ENCODE measurements at regions not wholly inside any gene's neighbourhood (a gene's known extent, or its start where the extent isn't known, plus 50 kb on each side); places are given as distances from the start of the nearest gene placed in this dataset.
"Not testable (repeated sequence)": the region's sequence is repeated elsewhere in the genome, so short reads cannot be mapped to it uniquely, and the experiment has no call there.

DNA sequence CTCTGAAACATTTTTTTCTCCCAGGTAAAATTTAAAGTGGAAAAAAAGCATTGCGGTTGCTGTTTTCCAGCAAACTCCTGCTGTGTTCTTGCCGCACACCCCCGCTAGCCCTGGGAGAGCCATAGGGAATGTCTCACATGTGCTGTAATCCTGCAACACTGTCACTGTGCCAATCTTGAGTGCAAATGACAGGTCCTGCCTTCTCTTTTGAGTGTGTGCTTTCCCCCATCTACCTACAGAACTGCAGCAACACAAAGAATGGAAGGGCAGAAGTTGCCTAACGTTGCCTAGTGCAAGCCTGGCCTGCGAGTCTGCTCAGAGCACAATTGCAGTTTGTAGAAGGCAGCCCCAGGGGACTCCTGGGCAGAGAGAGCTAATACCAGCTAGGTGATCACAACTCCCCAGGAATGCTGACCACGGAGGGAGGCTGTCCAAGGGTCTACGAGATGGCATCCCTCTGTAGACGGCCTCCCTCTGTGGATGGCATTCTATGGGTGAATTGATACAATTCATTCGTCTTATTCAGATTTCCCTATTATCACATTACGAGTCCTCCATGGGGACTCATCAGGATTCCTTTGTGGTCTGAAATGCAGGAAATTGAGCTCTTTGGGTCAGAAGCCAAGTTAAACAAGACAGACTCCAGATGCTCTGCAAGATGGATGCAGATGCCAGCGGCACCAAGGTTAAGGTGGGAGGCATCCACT lies 172.6 kb upstream of the S1PR3 start:
- no peak for DNase-seq

DNA sequence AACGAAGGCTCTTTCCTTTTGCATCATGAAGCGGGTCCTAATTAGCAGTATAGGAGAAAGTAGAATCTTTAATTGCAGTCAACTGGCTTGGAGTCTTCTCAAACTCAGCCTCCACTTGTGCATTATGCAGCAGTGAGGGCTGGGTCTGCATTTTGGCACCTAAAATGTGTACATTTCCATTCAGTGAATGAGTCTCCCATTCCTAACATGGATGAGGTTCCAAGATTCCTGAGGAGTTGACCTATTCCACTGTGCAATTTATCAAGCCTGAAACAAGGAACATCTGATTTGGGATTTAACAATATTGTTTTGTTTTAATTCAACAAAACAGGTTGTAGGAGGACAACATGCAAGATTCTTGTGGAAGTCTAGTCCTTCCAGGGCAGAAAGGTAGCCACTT lies 171.8 kb upstream of the S1PR3 start:
- DNase-seq, result no peak

DNA sequence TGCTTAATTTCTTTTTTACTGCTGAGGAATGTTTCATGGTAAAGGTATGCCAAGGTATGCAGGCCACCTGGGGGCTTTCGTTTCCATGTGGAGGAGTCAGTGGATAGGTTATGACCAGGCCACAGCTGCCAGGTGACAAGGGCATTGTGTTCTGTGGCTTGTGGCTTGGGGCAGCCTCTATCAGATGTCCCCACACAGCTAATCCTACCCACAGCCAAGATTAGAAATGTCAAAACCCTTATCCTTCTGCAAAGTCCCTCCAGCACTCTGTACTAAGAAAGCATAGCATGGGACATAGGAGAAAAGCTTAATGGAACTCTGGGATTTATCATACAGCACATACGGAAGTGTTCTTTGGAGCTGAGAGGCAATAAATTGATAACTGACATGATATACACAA lies 171.2 kb upstream of the S1PR3 start:
- DNase-seq, result no peak

DNA sequence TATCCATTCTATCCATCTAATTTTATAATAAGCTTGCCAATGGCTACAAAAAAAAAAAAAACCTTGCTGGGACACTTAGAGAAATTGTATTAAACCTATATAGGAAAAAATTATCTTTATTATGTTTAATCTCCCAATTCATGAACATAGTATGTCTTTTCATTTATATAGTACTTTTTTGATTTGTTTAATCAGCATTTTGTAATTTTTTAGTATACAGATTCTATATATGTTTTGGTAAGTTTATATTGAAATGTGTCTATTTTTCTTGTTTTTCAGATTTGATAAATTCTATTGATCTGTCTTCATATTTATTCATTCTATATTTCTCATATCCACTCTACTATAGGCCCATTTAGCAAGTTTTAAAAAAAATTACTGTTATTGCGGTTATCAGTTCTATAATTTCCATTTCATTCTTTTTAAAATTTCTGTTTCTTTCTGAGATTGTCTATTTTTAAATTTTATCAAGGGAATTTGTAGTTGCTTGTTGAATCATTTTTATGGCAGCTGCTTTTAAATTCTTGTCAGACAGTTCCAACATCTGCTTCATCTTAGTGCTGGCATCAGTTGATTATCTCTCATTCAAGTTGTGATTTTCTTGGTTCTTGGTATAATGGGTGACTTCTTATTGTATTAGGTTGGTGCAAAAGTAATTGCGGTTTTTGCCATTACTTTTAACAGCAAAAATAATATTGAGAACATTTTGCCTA lies 170.1 kb upstream of the S1PR3 start:
- DNase-seq, result no peak

DNA sequence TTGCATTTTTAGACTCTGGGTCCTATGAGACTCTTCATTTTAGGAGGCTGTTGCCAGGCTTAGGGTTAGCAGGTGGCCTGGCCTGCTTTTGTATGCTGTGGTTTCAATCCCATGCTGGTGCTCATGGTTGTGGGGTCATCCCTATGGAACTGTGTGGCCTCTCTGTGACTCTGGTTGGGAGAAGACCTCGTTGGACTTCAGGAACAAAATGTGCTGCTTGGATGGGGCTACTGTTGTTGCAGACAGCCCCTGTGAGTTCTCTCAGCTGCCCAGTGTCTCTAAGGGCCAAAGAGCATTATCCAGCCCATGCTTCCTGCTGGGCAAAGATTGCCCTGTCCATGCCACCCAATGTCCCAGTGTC lies 169.5 kb upstream of the S1PR3 start:
- no peak for DNase-seq

DNA sequence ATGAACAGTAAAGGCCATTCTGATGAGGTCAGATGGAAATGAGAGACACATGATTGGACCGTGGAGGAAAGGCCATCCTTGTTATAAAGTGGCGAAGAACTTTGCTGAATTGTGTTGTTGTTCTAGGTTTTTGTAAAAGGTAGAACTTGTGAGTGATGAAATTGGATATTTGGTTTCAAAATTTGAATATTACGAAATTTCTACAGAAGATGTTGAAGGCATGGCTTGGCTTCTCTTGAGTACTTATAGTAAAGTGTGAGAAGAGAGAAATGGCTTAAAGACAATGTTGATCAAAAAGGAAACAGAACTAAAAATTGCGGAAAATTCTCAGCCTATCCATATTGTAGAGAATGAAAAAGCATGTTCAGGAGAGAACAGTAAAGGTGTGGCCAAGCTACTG lies 166.6 kb upstream of the S1PR3 start:
- DNase-seq, result no peak

DNA sequence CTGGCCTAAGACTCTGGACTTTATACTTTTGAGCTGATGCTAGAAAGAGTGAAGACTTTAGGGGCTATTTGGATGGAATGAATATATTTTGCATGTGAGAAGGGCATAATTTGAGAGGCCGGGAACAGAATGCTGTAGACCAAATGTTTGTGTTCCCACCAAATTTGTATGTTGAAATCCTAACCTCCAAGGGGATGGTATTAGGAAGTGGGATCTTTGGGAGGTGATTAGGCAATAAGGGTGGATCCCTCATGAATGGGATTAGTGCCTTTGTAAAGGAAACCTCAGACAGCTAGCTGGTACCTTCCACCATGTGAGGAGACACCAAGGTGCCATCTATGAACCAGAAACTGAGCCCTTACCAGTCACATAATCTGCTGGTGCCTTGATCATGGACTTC lies 165.1 kb upstream of the S1PR3 start:
- no peak for DNase-seq

DNA sequence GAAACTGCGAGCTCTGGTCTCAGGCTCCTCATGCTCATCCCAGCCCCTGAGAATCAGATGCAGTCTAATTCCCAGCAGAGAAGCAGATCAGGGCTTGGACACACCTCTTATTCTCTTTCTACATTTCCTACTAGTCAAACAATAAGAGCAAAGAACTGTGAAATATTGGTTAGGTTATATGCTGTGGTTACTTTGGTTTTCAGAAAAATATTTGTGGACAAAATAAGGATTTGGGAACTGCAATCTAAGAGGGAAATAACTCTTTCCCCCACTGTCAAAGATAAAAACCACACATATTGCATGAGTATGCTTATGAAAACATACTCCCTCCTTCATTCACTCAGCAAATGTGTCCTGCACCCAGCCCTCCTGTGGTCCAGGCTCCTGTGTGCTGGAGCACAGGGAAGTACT lies 164.5 kb upstream of the S1PR3 start:
- DNase-seq, result no peak

DNA sequence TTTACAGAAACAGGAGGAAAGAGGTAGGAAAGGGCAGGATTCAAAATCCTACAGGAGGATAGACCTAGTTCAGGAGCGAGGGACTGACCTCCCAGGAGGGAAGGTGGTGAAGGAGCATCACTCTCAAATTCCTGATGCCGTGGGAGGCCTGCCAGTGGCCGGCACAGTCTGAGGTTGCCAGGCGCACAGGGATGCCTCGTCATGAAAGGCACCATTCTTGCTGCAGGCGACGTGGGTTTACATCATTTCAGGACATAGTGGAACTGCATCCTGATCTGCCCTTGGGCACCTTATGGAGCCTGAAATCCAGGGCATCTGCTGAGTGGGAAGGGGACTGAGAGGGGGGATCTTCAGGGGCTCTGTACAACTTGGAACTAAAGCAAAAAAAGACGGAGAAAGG lies 163.2 kb upstream of the S1PR3 start:
- DNase-seq, result no peak

DNA sequence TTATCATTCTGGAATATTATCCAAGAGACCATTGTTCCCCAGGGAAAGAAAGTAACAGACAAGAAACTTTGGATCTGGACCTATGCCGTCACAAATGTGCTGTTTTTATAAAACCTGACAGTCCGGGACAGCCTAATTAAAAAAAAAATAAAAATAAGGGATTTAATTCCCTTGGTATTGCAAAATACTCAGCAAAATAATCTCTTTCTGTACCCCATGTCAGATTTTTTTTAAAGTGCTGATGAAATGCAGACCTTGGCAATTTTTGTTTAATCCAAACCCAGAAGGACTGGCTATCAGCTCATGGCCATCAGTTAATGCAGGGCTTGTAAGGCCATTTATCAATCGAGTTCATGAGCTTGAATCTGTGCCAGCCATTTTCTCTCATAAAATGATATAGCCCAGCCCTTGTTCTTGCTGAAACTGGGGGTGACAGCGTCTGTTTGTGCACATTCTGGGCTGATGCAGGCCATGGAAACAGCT lies 162.7 kb upstream of the S1PR3 start:
- no peak for DNase-seq

DNA sequence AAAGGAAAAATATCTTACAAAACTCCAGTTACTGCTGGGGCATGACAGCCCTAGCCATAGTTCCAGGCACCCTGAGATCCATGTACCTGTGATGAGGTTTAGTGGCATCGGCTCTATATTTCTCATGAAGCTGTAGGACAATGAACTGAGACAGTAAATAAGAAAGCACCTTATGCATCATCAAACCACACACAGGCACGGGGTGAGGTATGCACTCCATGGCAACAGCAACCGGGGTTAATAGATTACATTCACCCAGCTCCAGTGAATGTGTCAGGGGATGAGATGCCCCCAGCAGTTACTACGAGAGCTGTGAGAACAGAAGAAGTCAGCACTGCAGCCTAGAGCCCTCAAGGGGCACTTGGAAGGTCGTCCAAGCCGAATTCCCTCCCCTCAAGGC lies 162.0 kb upstream of the S1PR3 start:
- no peak for DNase-seq

DNA sequence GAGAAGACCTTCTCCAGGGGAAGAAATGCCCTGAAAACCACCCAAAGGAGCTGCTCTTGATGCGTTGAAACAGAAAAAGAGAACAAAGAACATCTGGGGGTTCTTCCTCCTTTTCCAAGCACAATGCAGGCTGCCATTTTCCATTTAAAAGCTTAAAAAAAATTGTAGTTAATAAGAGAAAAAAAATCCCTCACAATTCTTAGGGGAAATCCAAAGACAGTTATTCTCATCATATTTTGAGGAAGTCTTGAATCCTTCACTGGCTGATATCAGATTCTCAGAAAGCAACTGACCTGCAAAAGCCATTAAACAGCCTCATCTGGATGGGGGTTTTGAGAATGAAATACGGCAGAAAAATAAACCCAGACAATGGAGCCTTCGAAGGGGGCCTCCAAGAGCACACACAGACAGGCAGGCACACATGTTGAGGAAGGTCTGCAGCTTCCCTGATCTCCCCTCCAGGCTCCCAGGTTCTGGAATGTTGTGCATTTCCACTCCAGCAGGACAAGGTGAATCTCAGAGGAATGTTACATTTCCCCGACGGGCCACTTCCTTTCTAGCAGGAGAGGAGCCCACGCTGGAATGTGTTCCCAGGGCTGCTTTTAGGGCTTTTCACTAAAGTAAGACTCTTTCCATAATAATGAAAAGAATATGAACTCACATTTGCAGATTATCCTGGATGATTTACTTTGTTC lies 159.4 kb upstream of the S1PR3 start:
- DNase-seq, result no peak

DNA sequence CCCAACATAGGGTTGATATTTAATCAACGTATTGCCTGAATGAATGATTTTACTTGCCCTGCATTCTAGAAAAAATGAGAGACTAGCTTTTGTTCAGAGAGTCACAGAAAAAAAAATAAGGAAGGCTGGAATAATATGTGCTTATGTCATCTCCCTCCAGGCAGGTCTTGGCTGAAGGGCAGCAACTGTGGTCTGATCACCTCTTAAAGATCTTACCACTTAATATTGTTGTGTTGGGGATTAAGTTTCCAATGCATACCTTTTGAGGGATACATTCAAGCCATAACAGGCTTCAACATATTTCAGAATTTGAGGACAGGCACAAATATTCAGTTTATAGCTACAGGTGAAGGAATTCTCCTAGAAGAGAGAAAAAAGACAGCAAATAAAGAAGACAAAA lies 157.3 kb upstream of the S1PR3 start:
- no peak for DNase-seq

DNA sequence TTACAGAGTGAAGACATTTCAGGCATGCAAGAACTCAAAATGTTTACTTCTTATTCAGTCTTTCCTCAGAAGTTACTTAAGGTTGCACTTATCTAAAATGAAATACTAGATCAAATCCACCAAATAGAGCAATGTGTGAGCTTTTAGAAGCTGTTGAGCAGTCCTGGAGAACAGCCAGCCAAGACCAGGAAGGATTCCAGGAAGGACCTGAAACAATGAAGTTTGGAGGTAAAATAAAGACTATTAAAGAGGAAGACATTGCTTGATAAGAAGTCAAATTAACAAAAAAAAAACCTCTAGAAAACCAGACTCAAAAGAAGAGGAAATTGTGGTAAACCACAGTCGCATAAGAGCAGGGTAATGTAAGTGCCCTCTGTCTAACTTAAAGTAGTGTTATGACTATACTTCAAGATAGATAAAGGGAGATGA lies 156.2 kb upstream of the S1PR3 start:
- DNase-seq, result no peak

DNA sequence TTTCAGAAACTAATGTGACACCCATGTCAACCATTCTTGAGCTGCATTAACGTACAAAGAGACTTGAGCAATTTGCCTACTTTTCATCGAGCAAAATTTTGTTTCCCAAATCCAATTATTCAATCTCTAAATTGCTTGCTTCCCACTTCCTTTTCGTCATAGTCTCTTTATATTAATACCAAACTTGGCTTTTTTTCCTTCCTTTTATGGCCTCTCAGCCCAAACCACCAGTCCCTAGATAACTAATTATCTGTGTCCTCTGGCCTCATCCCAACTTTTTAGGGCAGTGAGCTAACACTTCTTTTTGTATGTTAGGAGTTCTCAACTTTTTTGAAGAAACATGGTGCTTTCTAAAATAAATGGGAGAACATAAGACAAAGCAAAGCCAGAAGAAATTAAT lies 155.5 kb upstream of the S1PR3 start:
- no peak for DNase-seq

DNA sequence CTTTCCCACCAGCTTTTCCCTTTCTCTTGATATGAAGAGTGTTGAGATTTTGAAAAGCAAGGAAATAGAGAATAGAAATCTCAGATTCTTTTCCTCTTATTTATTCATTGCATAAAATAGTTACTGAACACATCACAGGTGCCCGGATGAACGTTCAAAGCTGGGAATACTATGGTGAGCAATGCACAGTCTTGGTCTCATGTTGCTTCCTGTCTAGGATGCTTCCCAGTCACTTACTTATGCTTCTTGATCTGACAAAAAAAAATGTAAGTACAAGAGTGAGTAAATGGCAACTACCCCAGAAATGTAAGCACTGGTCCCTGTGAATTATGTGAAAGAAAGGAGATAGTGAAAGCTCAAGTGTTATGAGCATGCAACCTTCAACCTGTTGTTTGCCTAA lies 153.5 kb upstream of the S1PR3 start:
- DNase-seq, result no peak

DNA sequence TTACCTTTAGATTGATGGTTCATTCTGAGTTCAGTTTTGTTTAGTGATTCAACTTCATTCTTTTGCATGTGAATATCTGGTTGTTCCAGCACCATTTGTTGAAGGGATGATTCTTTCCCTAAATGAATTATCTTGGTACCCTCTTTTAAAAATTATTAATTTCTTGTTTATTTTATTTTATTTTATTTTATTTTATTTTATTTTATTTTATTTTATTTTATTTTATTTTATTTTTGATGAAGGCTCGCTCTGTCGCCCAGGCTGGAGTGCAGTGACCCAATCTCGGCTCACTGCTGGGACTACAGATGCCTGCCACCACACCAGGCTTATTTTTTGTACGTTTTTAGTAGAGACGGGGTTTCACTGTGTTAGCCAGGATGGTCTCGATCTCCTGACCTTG lies 141.4 kb upstream of the S1PR3 start:
- not testable (repeated sequence) for DNase-seq

DNA sequence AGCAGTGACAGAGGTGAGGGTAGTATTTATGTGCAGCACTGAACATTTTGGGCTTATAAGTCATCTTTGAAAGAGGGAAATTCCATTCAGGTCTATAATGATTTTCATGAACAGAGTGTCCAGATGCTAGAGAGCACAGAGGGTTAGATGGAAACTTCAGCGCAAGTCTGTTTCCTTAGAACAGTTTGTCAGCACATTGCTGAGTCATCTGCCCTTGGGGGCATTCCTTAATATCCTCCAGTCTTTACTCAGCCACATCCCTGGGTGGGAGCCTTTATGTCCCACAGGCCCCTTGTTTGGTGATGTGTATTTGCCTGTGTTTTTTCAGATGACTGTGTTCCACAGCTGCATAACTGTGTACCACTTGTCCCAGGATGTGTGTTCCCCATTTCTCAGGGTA lies 138.5 kb upstream of the S1PR3 start:
- DNase-seq, result no peak

DNA sequence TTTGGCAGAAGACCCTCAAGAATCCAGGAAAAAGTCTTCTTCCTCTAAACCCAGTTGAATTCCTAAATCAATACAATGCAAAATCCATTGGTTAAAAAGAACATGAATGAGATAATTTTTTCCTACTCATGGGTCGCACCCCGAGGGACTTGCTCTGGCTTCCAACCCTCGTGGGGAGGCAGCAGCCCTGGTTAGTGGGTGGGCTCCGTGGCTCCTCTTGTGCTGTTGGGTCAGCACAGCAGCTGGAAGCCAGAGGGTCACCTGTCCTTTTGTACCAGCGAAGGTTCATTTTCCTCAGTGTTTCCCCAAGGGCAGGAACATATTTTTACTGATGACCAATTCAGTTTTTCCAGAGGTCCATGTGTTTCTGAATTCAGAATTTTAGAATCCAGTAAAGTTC lies 120.6 kb upstream of the S1PR3 start:
- DNase-seq, result no peak

DNA sequence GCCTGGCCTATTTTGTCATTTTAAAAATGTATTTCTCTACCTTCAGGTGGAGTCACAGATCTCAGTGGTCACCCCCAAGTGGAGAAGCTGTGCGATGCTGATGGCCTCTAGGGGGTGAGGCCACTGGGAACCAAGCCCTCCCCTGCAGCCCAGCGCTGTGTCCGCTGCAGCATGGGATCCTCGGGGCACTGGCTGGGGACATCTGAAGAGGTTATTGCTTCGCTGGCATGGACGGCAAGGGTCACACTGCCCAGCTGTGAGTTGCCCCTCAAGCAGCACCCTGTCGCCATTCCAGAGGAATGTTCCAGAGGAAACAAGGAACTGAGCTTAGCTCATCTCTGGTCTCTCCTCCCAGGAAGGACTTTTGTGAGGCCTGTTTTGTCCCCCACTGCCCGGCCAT lies 119.6 kb upstream of the S1PR3 start:
- DNase-seq, result no peak

DNA sequence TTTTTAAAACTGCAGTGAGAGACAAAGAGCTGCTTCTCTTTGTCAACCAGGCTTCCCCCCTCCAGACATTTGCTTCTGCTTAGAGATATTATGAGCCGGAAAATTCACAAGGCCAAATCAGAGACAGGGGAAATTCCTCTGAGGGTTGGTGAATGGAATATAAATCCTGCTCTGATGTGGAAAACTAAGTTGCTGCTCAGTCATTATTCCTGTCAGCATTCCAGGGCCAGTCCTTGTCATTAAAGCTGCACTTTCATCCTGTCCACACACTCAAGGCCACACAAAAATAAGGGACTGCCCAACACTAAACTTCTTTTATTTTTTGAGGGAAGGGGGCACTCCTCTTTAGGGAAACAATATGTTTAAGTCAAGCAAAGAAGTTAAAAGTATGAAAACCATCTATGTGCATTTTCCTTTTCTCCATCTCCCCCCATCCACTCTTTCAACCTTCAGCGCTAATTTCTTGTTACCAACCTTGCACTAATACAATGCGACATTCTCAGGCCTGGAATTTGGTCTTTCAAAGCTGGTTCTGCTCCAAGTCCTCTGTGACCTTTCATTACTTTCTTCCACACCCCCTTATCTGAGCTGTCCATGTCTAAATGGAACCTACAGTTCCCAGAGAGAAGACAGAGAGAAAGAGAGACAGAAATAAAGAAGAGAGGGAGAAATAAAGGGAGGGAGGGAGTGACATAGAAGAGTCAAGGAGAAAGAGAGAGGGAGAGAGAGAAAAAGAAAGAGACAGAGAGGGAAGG lies 118.9 kb upstream of the S1PR3 start:
- no peak for DNase-seq

DNA sequence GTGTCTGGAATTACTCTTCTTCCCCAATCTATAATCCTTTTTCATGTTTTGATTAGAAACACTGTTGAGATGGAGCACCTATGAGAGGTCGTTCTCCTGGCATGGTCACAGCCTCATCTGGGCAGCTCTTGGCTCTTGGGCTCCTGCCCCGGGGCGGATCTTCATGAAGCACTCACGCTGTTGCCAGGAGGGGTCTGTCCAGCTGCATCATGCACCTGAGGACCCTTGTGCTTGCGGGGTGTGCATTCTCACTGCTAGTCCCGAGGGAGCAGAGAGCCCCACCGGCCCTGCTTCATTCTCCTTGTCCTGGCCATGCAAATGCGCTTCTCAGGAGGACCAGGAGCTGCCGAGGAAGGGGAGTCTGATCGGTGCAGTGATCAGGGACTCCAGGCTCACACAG lies 117.6 kb upstream of the S1PR3 start:
- DNase-seq, result no peak

DNA sequence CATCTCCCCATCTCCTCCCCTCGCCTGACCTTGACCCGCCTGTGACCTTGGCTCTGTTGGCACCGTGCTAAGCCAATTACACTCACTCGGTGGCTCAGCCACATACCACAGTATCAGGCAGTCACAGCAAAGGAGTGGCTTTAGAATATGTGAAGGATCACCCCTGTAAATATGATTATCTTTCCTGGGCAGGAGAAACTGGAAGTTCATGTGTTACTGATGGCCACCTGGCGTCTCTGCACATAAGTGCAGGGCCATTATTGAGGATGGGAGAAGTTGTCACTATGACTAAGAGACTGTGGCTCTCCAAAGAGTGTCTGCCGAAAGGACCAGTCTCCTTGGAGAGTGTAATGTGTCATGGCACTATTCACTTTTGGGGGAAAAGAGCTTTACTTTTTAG lies 116.9 kb upstream of the S1PR3 start:
- DNase-seq, result peak in 1 of 14 donors; percentile 21

Measured in C1 segment of cervical spinal cord (tissue), 14 donors.